Endothelial cell of umbilical vein (primary cell): ENCODE measurements at regions not wholly inside any gene's neighbourhood (a gene's known extent, or its start where the extent isn't known, plus 50 kb on each side); places are given as distances from the start of the nearest gene placed in this dataset.

Source experiments
- BruUV-seq: library from RNA; stranded (reverse); fragments of 400-500 nt; replicated peaks from 2 replicates; lab custom pipeline; 2021; lab: Mats Ljungman, UMichigan
- CTCF ChIA-PET: fragments of 300-600, 350-600 bp; sonication (Branson Sonifier 250); formaldehyde crosslinking; loops from one replicate; lab custom pipeline; 2021; ENCODE audit warnings: antibody characterized with exemption, inconsistent platforms; lab: Charles Lee
- POLR2A ChIA-PET: fragments of 300-600, 350-600 bp; sonication (Branson Sonifier 250); formaldehyde crosslinking; loops from one replicate; lab custom pipeline; 2021; ENCODE audit warnings: antibody characterized with exemption, inconsistent platforms; lab: Charles Lee
- DNase-seq: peaks from one replicate; pipeline ENCODE4 v3.0.0-alpha.2; 2011; ENCODE audit warnings: low read depth, low spot score
- FAIRE-seq: peaks from 2 replicates; lab custom pipeline; 2011; peaks lifted over from hg19 to GRCh38; lab: Jason Lieb, UNC
- H2AFZ ChIP-seq: 2 replicates; pipeline ENCODE4 v1.6.0; 2012; ENCODE audit warnings: low read depth, low read length, control low read depth, inconsistent platforms
- H3K27ac ChIP-seq: 2 replicates; pipeline ENCODE4 v1.5.1; 2011; ENCODE audit warnings: low read depth, mild to moderate bottlenecking, control low read depth, low read length, moderate library complexity; ENCODE audit not compliant: insufficient read depth
- H3K27me3 ChIP-seq, 2 experiments: 2 replicates each; pipeline versions ENCODE4 v1.6.0 to v1.6.1; 2011; ENCODE audit warnings: low read length in 2 of 2, mixed read lengths in 1 of 2; ENCODE audit not compliant: control insufficient read depth in 2 of 2, insufficient read depth in 2 of 2
- H3K36me3 ChIP-seq, 2 experiments: 2 replicates in 1 of 2; 3 replicates in 1 of 2; pipeline ENCODE4 v1.5.1; 2011; ENCODE audit warnings: low read length in 2 of 2, mild to moderate bottlenecking in 1 of 2, moderate library complexity in 1 of 2; ENCODE audit not compliant: control insufficient read depth in 2 of 2, insufficient read depth in 2 of 2; ENCODE audit errors: extremely low read depth in 1 of 2
- H3K4me1 ChIP-seq: 3 replicates; pipeline ENCODE4 v1.5.1; 2011; ENCODE audit warnings: mild to moderate bottlenecking, low read length; ENCODE audit not compliant: control insufficient read depth, insufficient read depth; ENCODE audit errors: extremely low read depth
- H3K4me2 ChIP-seq: 2 replicates; pipeline ENCODE4 v1.6.1; 2011; ENCODE audit warnings: low read length, control low read depth, mixed read lengths; ENCODE audit not compliant: insufficient read depth
- H3K4me3 ChIP-seq, 3 experiments: fragments of 200-600 bp in 1 of 3; sonication (generic), shearing (Covaris generic) in 1 of 3; replicated peaks in 1 of 3; 2 replicates each; pipeline ENCODE4 v1.5.1; 2011 to 2016; ENCODE audit warnings: control low read depth in 3 of 3, low read length in 3 of 3, mild to moderate bottlenecking in 2 of 3, inconsistent platforms in 1 of 3, low read depth in 1 of 3, moderate library complexity in 1 of 3; ENCODE audit not compliant: insufficient read depth in 1 of 3
- H3K79me2 ChIP-seq: 2 replicates; pipeline ENCODE4 v1.6.0; 2012; ENCODE audit warnings: low read length, inconsistent platforms; ENCODE audit not compliant: control insufficient read depth, insufficient read depth
- H3K9ac ChIP-seq: replicated peaks from 2 replicates; pipeline ENCODE3; 2011; ENCODE audit warnings: low read length, control low read depth; ENCODE audit not compliant: insufficient read depth; ENCODE audit errors: extremely low read depth
- H3K9me1 ChIP-seq: replicated peaks from 3 replicates; pipeline ENCODE4 v1.6.0; 2011; ENCODE audit warnings: mild to moderate bottlenecking, low read length; ENCODE audit not compliant: control insufficient read depth, insufficient read depth; ENCODE audit errors: extremely low read depth
- H3K9me3 ChIP-seq: replicated peaks from 2 replicates; pipeline ENCODE4 v1.5.1; 2012; ENCODE audit warnings: low read length, inconsistent platforms; ENCODE audit not compliant: control insufficient read depth, insufficient read depth
- H4K20me1 ChIP-seq: replicated peaks from 2 replicates; pipeline ENCODE3; 2011; ENCODE audit warnings: mild to moderate bottlenecking, low read length; ENCODE audit not compliant: control insufficient read depth, insufficient read depth; ENCODE audit errors: extremely low read depth
- EZH2 ChIP-seq: IDR thresholded peaks from 2 replicates; pipeline ENCODE4 v1.6.1; 2012; ENCODE audit warnings: borderline replicate concordance, low read depth, mild to moderate bottlenecking, moderate library complexity, low read length, inconsistent platforms; ENCODE audit not compliant: severe bottlenecking
- FOS ChIP-seq: IDR thresholded peaks from 2 replicates; pipeline ENCODE4 v1.6.1; 2011; ENCODE audit warnings: mild to moderate bottlenecking, low read length, moderate library complexity, borderline replicate concordance; ENCODE audit not compliant: insufficient read depth
- GATA2 ChIP-seq: IDR thresholded peaks from 2 replicates; pipeline ENCODE4 v1.7.0; 2011; ENCODE audit warnings: low read depth, mild to moderate bottlenecking, moderate library complexity, mixed read lengths, low read length; ENCODE audit not compliant: insufficient read length, insufficient read depth
- JUN ChIP-seq: IDR thresholded peaks from 2 replicates; pipeline ENCODE4 v1.6.1; 2011; ENCODE audit warnings: borderline replicate concordance, low read depth; ENCODE audit not compliant: insufficient read length, insufficient read depth
- MYC ChIP-seq: IDR thresholded peaks from one replicate; pipeline ENCODE4 v1.6.1; 2011; ENCODE audit warnings: mild to moderate bottlenecking, low read depth, low read length
- POLR2A ChIP-seq: IDR thresholded peaks from 2 replicates; pipeline ENCODE4 v1.6.1; 2012; ENCODE audit warnings: low read depth, mild to moderate bottlenecking, control low read depth, low read length
- POLR2AphosphoS5 ChIP-seq: IDR thresholded peaks from 2 replicates; pipeline ENCODE4 v1.6.1; 2012; ENCODE audit warnings: low read depth, mild to moderate bottlenecking, control low read depth, low read length, moderate library complexity; ENCODE audit not compliant: insufficient read depth
- dilution Hi-C: fragments of 300-500 bp; cut with MboI; formaldehyde crosslinking; loops from one replicate; pipeline ENCODE4 v1.15.0; 2019; ENCODE audit warnings: low sequenced_read_pairs; ENCODE audit not compliant: extremely low pct_ligation_motif_present
- intact Hi-C: fragments of 100-400 bp; cut with micrococcal nuclease; formaldehyde crosslinking; loops from one replicate; pipeline ENCODE4 v1.10.0; 2022
- TF ChIP-seq, protein P1 (sequence below): IDR thresholded peaks from 2 replicates; pipeline ENCODE4 v1.6.1; 2011; ENCODE audit not compliant: insufficient read depth, insufficient read length
- TF ChIP-seq, protein P2 (sequence below), 2 donors: IDR thresholded peaks; 1 replicate in 1 of 2; 2 replicates in 1 of 2; pipeline ENCODE4 v1.5.1; 2011; ENCODE audit warnings: low read length in 2 of 2, mild to moderate bottlenecking in 2 of 2, moderate library complexity in 2 of 2, control low read depth in 1 of 2, inconsistent platforms in 1 of 2, low read depth in 1 of 2; ENCODE audit not compliant: insufficient read depth in 1 of 2; ENCODE audit errors: extremely low read depth in 1 of 2

DNA sequence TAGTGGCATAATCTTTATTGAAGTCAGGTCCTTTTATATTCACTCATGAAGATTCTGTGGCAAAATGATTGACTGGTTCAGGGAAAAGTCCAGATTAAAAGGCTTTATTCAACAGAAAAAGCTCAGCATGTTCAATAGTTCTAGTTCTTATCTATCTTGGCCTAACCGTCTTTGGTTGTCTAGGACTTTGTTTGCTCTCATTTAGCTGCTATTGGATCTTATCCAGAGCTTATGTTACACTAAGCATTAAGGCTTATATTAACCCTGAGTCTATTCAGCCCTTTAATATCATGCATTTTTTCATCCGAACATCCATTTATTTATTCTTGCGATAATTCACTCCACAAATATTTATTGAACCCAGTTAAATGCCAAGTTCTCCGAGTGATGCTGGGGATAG lies 601.0 kb upstream of the SGO1 start:
- H3K4me2 ChIP-seq: no peak overlapping the region
- no peaks in the 10 kb centered on the region for H3K4me1 ChIP-seq
- no peak for FAIRE-seq
- ChIA-PET CTCF (no interaction called here), POLR2A (no interaction called here)
- no peak overlapping the region for H3K27ac ChIP-seq
- no peak for TF ChIP-seq JUN
- no peak for TF ChIP-seq POLR2AphosphoS5
- no peak for TF ChIP-seq MYC
- TF ChIP-seq EZH2: no peak
- TF ChIP-seq, protein P1, sequence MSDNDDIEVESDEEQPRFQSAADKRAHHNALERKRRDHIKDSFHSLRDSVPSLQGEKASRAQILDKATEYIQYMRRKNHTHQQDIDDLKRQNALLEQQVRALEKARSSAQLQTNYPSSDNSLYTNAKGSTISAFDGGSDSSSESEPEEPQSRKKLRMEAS: no peak
- TF ChIP-seq, protein P2, sequence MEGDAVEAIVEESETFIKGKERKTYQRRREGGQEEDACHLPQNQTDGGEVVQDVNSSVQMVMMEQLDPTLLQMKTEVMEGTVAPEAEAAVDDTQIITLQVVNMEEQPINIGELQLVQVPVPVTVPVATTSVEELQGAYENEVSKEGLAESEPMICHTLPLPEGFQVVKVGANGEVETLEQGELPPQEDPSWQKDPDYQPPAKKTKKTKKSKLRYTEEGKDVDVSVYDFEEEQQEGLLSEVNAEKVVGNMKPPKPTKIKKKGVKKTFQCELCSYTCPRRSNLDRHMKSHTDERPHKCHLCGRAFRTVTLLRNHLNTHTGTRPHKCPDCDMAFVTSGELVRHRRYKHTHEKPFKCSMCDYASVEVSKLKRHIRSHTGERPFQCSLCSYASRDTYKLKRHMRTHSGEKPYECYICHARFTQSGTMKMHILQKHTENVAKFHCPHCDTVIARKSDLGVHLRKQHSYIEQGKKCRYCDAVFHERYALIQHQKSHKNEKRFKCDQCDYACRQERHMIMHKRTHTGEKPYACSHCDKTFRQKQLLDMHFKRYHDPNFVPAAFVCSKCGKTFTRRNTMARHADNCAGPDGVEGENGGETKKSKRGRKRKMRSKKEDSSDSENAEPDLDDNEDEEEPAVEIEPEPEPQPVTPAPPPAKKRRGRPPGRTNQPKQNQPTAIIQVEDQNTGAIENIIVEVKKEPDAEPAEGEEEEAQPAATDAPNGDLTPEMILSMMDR (IDR thresholded peaks at IDR 0.05; ENCODE audit: extremely low read depth in 1 of 2, insufficient read depth in 1 of 2, low read depth in 1 of 2, low read length in 2 of 2): no peak
- no peak for TF ChIP-seq GATA2
- TF ChIP-seq FOS: no peak
- TF ChIP-seq POLR2A: no peak
- H3K36me3 ChIP-seq: no peaks in the 10 kb centered on the region
- no peaks in the 10 kb centered on the region for H4K20me1 ChIP-seq
- no peak overlapping the region for H2AFZ ChIP-seq
- H3K9me3 ChIP-seq: no peaks in the 10 kb centered on the region
- H3K79me2 ChIP-seq: no peaks in the 10 kb centered on the region
- DNase-seq: no peak
- intact Hi-C loops: no loop called here
- H3K27me3 ChIP-seq: no peaks in the 10 kb centered on the region
- dilution Hi-C loops: no loop called here
- no peak overlapping the region for H3K9ac ChIP-seq
- BruUV-seq: no TSS peak
- H3K9me1 ChIP-seq: no peaks in the 10 kb centered on the region
- no peak overlapping the region for H3K4me3 ChIP-seq
